Gastrocnemius medialis (tissue), 4 donors: ENCODE measurements at regions not wholly inside any gene's neighbourhood (a gene's known extent, or its start where the extent isn't known, plus 50 kb on each side); places are given as distances from the start of the nearest gene placed in this dataset.

Experiments used
- CTCF ChIP-seq, 5 experiments: fragments of 450-650 bp in 3 of 5; fragments of 200-600 bp in 2 of 5; sonication (generic) in 2 of 5; IDR thresholded peaks in 4 of 5; conservative IDR thresholded peaks in 1 of 5; 1 replicate in 4 of 5; 2 replicates in 1 of 5; pipeline ENCODE4 v1.5.1; 2016 to 2019; ENCODE audit warnings: antibody characterized with exemption in 5 of 5, mild to moderate bottlenecking in 3 of 5, moderate library complexity in 3 of 5
- POLR2A ChIP-seq, 2 donors: fragments of 450-650 bp; IDR thresholded peaks; one replicate each; pipeline ENCODE4 v1.6.1; 2017; ENCODE audit warnings: antibody characterized with exemption in 2 of 2, mild to moderate bottlenecking in 2 of 2, moderate library complexity in 2 of 2

DNA sequence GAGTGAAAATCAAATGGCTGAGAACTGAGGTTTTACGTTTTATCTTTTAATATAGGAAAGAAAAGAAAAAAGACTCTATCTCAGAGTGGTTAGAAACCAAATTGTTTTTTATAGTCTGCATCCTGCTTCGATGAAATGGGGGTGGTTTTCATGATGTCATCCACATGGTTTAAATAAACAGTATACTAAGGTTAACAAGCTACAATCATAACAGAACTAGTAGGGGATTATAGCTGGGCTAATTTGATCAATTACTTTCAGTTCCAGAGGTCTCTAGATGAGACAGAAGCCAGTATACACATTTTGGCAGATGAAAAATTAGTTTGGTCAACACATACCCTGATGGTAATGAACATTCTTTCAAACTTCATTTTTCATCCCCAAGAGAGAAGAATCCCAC lies 106.3 kb upstream of the SNX2 start:
- TF ChIP-seq POLR2A (IDR thresholded peaks at IDR 0.05) (no peak), CTCF (IDR thresholded peaks at IDR 0.05 in 4 of 5, conservative IDR thresholded peaks at IDR 0.05 in 1 of 5) (no peak)
